H1 (cell line): ENCODE measurements at regions not wholly inside any gene's neighbourhood (a gene's known extent, or its start where the extent isn't known, plus 50 kb on each side); places are given as distances from the start of the nearest gene placed in this dataset.

Experiments
- E2F6 ChIP-seq: IDR thresholded peaks from 2 replicates; pipeline ENCODE4 v1.6.1; 2012; ENCODE audit warnings: inconsistent platforms
- KDM1A ChIP-seq: fragments of 200-600, 300-600 bp; sonication (generic); IDR thresholded peaks from 2 replicates; pipeline ENCODE4 v1.7.1; 2016; ENCODE audit warnings: mild to moderate bottlenecking, low read length, borderline replicate concordance
- KDM4A ChIP-seq: IDR thresholded peaks from one replicate; pipeline ENCODE4 v1.7.1; 2012; ENCODE audit warnings: low read depth, mild to moderate bottlenecking, moderate library complexity, low read length, inconsistent platforms; ENCODE audit not compliant: severe bottlenecking
- POU5F1 ChIP-seq: IDR thresholded peaks from 2 replicates; pipeline ENCODE4 v1.6.1; 2011; ENCODE audit warnings: low read depth, mild to moderate bottlenecking, low read length, moderate library complexity
- RBBP5 ChIP-seq: IDR thresholded peaks from 2 replicates; pipeline ENCODE4 v1.7.1; 2012; ENCODE audit warnings: low read depth, mild to moderate bottlenecking, inconsistent platforms, low read length, moderate library complexity, borderline replicate concordance
- RFX5 ChIP-seq: IDR thresholded peaks from 2 replicates; pipeline ENCODE4 v1.6.1; 2011; ENCODE audit warnings: low read depth, low read length, improper control_type of control experiment, borderline replicate concordance
- RNF2 ChIP-seq: fragments of 200-900, 300-1000 bp; sonication (generic); IDR thresholded peaks from 2 replicates; pipeline ENCODE4 v1.7.1; 2016; ENCODE audit warnings: borderline replicate concordance, low read depth, mild to moderate bottlenecking, antibody characterized with exemption, low read length; ENCODE audit not compliant: poor library complexity, severe bottlenecking; ENCODE audit errors: missing control alignments
- SAP30 ChIP-seq: fragments of 300-600 bp; sonication (generic); IDR thresholded peaks from 2 replicates; pipeline ENCODE4 v1.7.1; 2012; ENCODE audit warnings: low read length, moderate library complexity, mild to moderate bottlenecking, inconsistent platforms; ENCODE audit not compliant: insufficient read depth, insufficient replicate concordance
- SP1 ChIP-seq: IDR thresholded peaks from 2 replicates; pipeline ENCODE4 v1.6.1; 2011; ENCODE audit warnings: low read depth, low read length
- TBP ChIP-seq: IDR thresholded peaks from 2 replicates; pipeline ENCODE4 v1.6.1; 2011; ENCODE audit warnings: low read depth, low read length, improper control_type of control experiment
- YY1 ChIP-seq: IDR thresholded peaks from 2 replicates; pipeline ENCODE4 v1.6.1; 2011; ENCODE audit warnings: low read depth, mild to moderate bottlenecking, low read length

- TF ChIP-seq RNF2 (no peak), SP1 (no peak), SAP30 (no peak), RFX5 (no peak), POU5F1 (no peak), RBBP5 (no peak), E2F6 (no peak), KDM4A (no peak), TBP (no peak), YY1 (no peak), KDM1A (no peak)
These were observed 270.1 kb downstream of the PDCD6IP start (continued) for GRCh38 chr3:34068505-34068904.
